IgD-negative memory B cell (primary cell): ENCODE measurements at regions not wholly inside any gene's neighbourhood (a gene's known extent, or its start where the extent isn't known, plus 50 kb on each side); places are given as distances from the start of the nearest gene placed in this dataset.
A peak's percentile ranks its signal among the peaks of the same experiment; 100 is the strongest.
"Not testable (repeated sequence)": the region's sequence is repeated elsewhere in the genome, so short reads cannot be mapped to it uniquely, and the experiment has no call there.

Experiments
- H3K27ac Mint-ChIP-seq, 3 donors: one replicate each; pipeline ENCODE4 v1.8.0; 2020 to 2022; ENCODE audit warnings: mild to moderate bottlenecking in 3 of 3, mixed read lengths in 3 of 3, moderate library complexity in 1 of 3
- H3K27me3 Mint-ChIP-seq: one replicate; pipeline ENCODE4 v1.8.0; 2021; ENCODE audit warnings: mixed read lengths
- H3K36me3 Mint-ChIP-seq: one replicate; pipeline ENCODE4 v1.8.0; 2020; ENCODE audit warnings: mild to moderate bottlenecking, mixed read lengths
- H3K4me1 Mint-ChIP-seq, 3 donors: one replicate each; pipeline ENCODE4 v1.8.0; 2020 to 2022; ENCODE audit warnings: mixed read lengths in 3 of 3, mild to moderate bottlenecking in 1 of 3
- H3K4me3 Mint-ChIP-seq, 4 donors: one replicate each; pipeline ENCODE4 v1.8.0; 2020 to 2022; ENCODE audit warnings: mild to moderate bottlenecking in 4 of 4, mixed read lengths in 4 of 4, moderate library complexity in 3 of 4
- H3K9me3 Mint-ChIP-seq, 3 donors: one replicate each; pipeline ENCODE4 v1.8.0; 2020 to 2021; ENCODE audit warnings: mixed read lengths in 3 of 3, mild to moderate bottlenecking in 1 of 3

DNA sequence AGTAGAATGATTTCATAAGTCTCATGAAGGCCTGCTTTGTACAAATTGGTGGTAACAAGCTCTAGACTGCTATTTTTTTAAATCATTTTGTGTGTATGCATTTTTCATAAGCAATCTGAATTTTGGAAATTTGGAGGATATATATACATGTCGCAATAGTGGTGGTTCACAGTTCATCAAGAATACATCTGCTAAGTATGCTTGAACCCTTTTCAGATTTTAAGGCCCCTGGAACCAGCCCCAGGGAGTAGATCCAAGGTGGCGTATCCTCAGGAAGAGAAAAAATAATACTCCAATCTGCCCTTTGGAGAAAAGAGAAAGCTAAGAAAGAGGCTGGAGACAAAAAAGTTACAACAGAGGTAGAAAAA is 141.6 kb downstream of the HINT1 start:
- Mint-ChIP-seq H3K36me3 (no peaks in the 10 kb centered on the region), H3K4me3 (no peak overlapping the region), H3K9me3 (peaks cover 0 to 2% (median 0%) of the 10 kb centered on the region in 3 donors), H3K27ac (no peak overlapping the region), H3K4me1 (no peaks in the 10 kb centered on the region), H3K27me3 (peaks cover 3% of the 10 kb centered on the region)

- Mint-ChIP-seq H3K27me3 (peaks cover 3% of the 10 kb centered on the region), H3K4me1 (no peaks in the 10 kb centered on the region), H3K9me3 (peaks cover 0 to 5% (median 0%) of the 10 kb centered on the region in 3 donors), H3K36me3 (no peaks in the 10 kb centered on the region), H3K27ac (no peak overlapping the region), H3K4me3 (no peak overlapping the region)
These were observed 142.1 kb downstream of the HINT1 start for GRCh38 chr5:131022811-131023497.

- H3K27ac Mint-ChIP-seq, result no peak overlapping the region
These were observed 143.4 kb downstream of the HINT1 start for GRCh38 chr5:131021646-131022045.

DNA sequence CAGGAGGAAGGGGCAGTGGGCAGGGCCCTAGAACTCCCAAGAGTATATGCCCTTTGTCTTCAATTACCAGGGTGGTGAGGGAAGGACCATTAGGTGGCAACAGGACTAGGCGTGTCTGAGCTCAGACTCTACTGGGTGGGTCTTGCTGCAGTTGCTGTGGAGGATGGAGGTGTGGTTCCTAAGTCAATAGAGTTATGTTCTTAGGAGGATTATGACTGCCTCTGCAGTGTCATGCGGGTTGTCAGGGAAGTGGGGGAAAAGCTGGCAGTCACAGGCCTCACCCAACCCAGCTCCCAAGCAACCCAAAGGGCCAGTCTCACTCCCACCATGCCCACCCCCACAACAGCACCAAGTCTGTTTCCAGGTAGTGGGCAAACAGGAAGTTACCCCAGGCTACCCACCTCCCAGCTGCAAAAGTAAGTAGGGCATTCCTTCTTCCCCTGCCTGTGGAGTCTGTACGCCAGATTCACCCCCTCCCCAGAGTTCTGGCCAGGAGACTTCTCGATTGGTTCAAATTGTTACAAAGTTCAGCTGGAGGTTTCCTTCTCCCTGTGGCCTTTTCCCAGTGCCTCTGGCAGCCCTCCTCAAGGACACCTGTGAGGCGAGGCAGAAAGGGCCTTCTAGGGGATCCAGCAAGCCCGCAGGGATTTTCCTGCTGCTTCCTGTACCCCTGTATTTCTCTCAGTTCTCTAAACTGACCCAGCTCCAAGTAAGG is 145.3 kb downstream of the HINT1 start:
- Mint-ChIP-seq H3K4me1 (peaks cover 0 to 2% (median 2%) of the 10 kb centered on the region in 3 donors), H3K27me3 (peaks cover 4% of the 10 kb centered on the region), H3K27ac (no peak overlapping the region), H3K9me3 (peaks cover 0 to 25% (median 6%) of the 10 kb centered on the region in 3 donors), H3K4me3 (peak overlapping the region in 1 of 4 donors; percentile 73), H3K36me3 (no peaks in the 10 kb centered on the region)

More at GRCh38 chr5:131021646-131022045, 143.4 kb downstream of the HINT1 start:
- peaks cover 0 to 2% (median 0%) of the 10 kb centered on the region in 3 donors for H3K4me1 Mint-ChIP-seq
- H3K9me3 Mint-ChIP-seq, result peaks cover 0 to 16% (median 4%) of the 10 kb centered on the region in 3 donors
- H3K36me3 Mint-ChIP-seq, result no peaks in the 10 kb centered on the region
- no peak overlapping the region for H3K4me3 Mint-ChIP-seq
- peaks cover 3% of the 10 kb centered on the region for H3K27me3 Mint-ChIP-seq

DNA sequence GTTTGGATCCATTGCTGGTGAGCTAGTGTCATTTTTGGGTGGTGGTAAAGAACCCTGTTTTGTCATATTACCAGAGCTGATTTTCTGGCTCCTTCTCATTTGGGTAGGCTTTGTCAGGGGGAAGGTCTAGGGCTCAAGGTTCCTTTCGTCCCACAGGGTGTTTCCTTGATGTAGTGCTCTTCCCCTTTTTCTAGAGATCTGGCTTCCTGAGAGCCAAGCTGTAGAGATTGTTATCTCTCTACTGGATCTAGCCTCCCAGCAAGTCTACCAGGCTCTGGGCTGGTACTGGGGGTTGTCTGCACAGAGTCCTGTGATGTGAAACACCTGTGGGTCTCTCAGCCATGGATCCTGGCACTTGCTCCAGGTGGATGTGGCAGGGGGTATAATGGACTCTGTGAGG is 145.9 kb downstream of the HINT1 start:
- Mint-ChIP-seq H3K9me3 (peaks cover 0 to 25% (median 6%) of the 10 kb centered on the region in 3 donors), H3K27ac (peak overlapping the region in 1 of 3 donors; percentile 54), H3K4me1 (peaks cover 0 to 2% (median 2%) of the 10 kb centered on the region in 3 donors), H3K27me3 (peaks cover 4% of the 10 kb centered on the region), H3K36me3 (no peaks in the 10 kb centered on the region), H3K4me3 (no peak overlapping the region)

GRCh38 chr5:131008329-131008728 is 156.7 kb downstream of the HINT1 start:
- no peaks in the 10 kb centered on the region for H3K9me3 Mint-ChIP-seq
- no peaks in the 10 kb centered on the region for H3K4me1 Mint-ChIP-seq
- H3K27me3 Mint-ChIP-seq, result peaks cover 4% of the 10 kb centered on the region
- no peak overlapping the region for H3K27ac Mint-ChIP-seq
- no peak overlapping the region for H3K4me3 Mint-ChIP-seq
- H3K36me3 Mint-ChIP-seq, result no peaks in the 10 kb centered on the region

GRCh38 chr5:131005963-131006684 is 158.9 kb downstream of the HINT1 start:
- no peak overlapping the region for H3K27ac Mint-ChIP-seq
- no peaks in the 10 kb centered on the region for H3K4me1 Mint-ChIP-seq
- H3K36me3 Mint-ChIP-seq, result no peaks in the 10 kb centered on the region
- no peak overlapping the region for H3K4me3 Mint-ChIP-seq
- peaks cover 6% of the 10 kb centered on the region for H3K27me3 Mint-ChIP-seq
- no peaks in the 10 kb centered on the region for H3K9me3 Mint-ChIP-seq

GRCh38 chr5:131001507-131001906 is 163.5 kb downstream of the HINT1 start:
- H3K27me3 Mint-ChIP-seq, result peaks cover 8% of the 10 kb centered on the region
- no peaks in the 10 kb centered on the region for H3K9me3 Mint-ChIP-seq
- no peak overlapping the region for H3K4me3 Mint-ChIP-seq
- no peaks in the 10 kb centered on the region for H3K4me1 Mint-ChIP-seq
- no peaks in the 10 kb centered on the region for H3K36me3 Mint-ChIP-seq
- H3K27ac Mint-ChIP-seq, result no peak overlapping the region

- Mint-ChIP-seq H3K36me3 (no peaks in the 10 kb centered on the region), H3K27me3 (peaks cover 8% of the 10 kb centered on the region), H3K4me3 (no peak overlapping the region), H3K9me3 (no peaks in the 10 kb centered on the region), H3K4me1 (no peaks in the 10 kb centered on the region), H3K27ac (no peak overlapping the region)
These were observed 164.8 kb downstream of the HINT1 start for GRCh38 chr5:131000289-131000688.

- not testable (repeated sequence) for H3K9me3 Mint-ChIP-seq, H3K4me3 Mint-ChIP-seq, H3K27ac Mint-ChIP-seq, H3K4me1 Mint-ChIP-seq, H3K36me3 Mint-ChIP-seq, H3K27me3 Mint-ChIP-seq
These were observed 168.3 kb downstream of the HINT1 start for GRCh38 chr5:130996720-130997119.

DNA sequence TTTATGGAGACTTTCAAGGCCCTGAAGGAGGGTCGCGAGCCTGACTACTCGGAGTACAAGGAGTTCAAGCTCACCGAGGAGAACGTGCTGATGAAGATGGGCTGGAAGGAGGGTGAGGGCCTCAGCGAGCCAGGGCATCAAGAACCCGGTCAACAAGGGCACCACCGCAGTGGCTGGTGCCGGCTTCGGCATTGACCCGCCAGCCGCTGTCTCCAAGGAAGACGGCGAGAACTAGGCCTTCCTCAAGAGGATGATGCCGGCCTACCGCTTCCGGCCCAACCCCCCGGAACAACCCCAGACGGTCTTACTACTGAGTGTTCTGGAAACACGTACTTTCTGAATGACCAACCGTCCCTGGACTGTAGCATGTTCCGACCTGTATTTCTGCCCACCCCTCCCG is 169.2 kb downstream of the HINT1 start:
- Mint-ChIP-seq H3K4me3 (no peak overlapping the region), H3K4me1 (no peaks in the 10 kb centered on the region), H3K9me3 (peaks cover 0 to 2% (median 0%) of the 10 kb centered on the region in 3 donors), H3K27ac (no peak overlapping the region), H3K36me3 (no peaks in the 10 kb centered on the region), H3K27me3 (peaks cover 6% of the 10 kb centered on the region)

DNA sequence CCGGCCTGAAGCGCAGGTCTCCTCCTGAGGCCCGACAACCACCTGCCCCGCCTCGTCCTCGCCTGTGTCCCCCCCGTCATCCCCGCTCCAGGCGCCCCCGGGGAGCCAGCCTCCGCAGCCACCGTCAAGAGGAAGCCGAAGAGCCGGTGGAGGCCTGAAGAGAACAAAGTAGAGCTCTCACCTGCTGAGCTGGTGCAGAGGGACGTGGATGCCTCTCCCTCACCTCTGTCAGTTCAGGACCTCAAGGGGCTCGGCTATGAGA is 169.9 kb downstream of the HINT1 start:
- Mint-ChIP-seq H3K4me1 (no peaks in the 10 kb centered on the region), H3K27ac (no peak overlapping the region), H3K36me3 (no peaks in the 10 kb centered on the region)

DNA sequence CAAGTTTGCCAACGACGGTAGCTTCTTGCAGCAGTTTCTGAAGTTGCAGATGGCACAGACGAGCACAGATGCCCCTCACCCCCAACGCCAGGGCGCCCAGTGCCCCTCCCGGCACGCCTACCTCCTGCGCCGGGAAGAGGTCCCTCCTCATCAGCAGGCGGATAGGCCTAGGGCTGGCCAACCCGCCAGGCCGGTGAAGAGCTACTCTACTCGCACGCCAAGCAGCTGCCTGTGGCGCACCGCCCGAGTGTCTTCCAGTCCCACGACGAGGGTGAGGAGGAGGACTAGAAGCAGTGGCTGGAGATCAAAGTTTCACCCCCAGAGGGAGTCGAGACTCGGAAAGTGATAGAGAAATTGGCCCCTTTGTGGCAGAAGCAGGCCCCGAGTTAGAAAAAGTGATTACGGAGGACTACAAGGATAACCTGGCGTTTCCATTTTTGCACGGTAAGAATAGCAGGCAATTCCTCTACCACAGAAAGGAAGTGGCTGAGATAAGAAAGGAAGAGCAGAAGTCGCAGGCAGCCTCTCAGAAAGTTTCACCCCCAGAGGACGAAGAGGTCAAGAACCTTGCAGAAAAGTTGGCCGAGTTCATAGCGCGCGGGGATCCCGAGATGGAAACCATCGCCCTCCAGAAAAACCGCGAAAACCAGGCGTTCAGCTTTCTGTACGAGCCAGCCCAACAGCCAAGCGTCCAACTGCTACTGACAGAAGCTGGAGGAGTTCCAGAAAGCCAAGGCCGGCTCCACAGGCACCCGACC is 170.4 kb downstream of the HINT1 start:
- Mint-ChIP-seq H3K27ac (no peak overlapping the region), H3K9me3 (peaks cover 0 to 2% (median 0%) of the 10 kb centered on the region in 3 donors), H3K4me3 (peak overlapping the region in 1 of 4 donors; percentile 22), H3K27me3 (peaks cover 1% of the 10 kb centered on the region), H3K36me3 (no peaks in the 10 kb centered on the region), H3K4me1 (no peaks in the 10 kb centered on the region)

More for the DNA sequence above, 169.9 kb downstream of the HINT1 start:
- Mint-ChIP-seq H3K4me3 (no peak overlapping the region), H3K9me3 (peaks cover 0 to 2% (median 0%) of the 10 kb centered on the region in 3 donors), H3K27me3 (peaks cover 1% of the 10 kb centered on the region)

- Mint-ChIP-seq H3K4me1 (no peaks in the 10 kb centered on the region), H3K4me3 (no peak overlapping the region), H3K27me3 (peaks cover 1% of the 10 kb centered on the region), H3K9me3 (peaks cover 0 to 2% (median 0%) of the 10 kb centered on the region in 3 donors), H3K36me3 (no peaks in the 10 kb centered on the region), H3K27ac (no peak overlapping the region)
These were observed 172.4 kb downstream of the HINT1 start for GRCh38 chr5:130992621-130993020.

- Mint-ChIP-seq H3K9me3 (peaks cover 0 to 2% (median 0%) of the 10 kb centered on the region in 3 donors), H3K4me1 (no peaks in the 10 kb centered on the region), H3K36me3 (no peaks in the 10 kb centered on the region), H3K27ac (no peak overlapping the region), H3K4me3 (no peak overlapping the region), H3K27me3 (peaks cover 1% of the 10 kb centered on the region)
These were observed 173.0 kb downstream of the HINT1 start for GRCh38 chr5:130992095-130992494.
